Head of caudate nucleus (tissue), 42 donors: ENCODE measurements at regions not wholly inside any gene's neighbourhood (a gene's known extent, or its start where the extent isn't known, plus 50 kb on each side); places are given as distances from the start of the nearest gene placed in this dataset.
A peak's percentile ranks its signal among the peaks of the same experiment; 100 is the strongest.

Experiments
- DNase-seq, 42 donors: peaks; one replicate each; pipeline versions ENCODE4 v3.0.0 to v3.0.0-alpha.2; 2020 to 2021; ENCODE audit warnings: mixed read lengths in 7 of 42
- intact Hi-C: fragments of 100-400 bp; cut with DNase I; formaldehyde crosslinking; loops from one replicate; pipeline ENCODE4 v1.15.0; 2022

- intact Hi-C loops = no loop called here
- no peak for DNase-seq
These were observed 165.3 kb upstream of the CTNNB1 start for GRCh38 chr3:41033956-41034519.

GRCh38 chr3:41035456-41036022 is 163.8 kb upstream of the CTNNB1 start:
- intact Hi-C loops = no loop called here
- DNase-seq = no peak

GRCh38 chr3:41037651-41038334 is 161.5 kb upstream of the CTNNB1 start:
- intact Hi-C loops = no loop called here
- DNase-seq = no peak

GRCh38 chr3:41040256-41040655 is 159.0 kb upstream of the CTNNB1 start:
- intact Hi-C loops = no loop called here
- DNase-seq = no peak

- intact Hi-C loops = no loop called here
- DNase-seq = no peak
These were observed 157.8 kb upstream of the CTNNB1 start for GRCh38 chr3:41041462-41041861.

GRCh38 chr3:41041899-41042298 is 157.4 kb upstream of the CTNNB1 start:
- DNase-seq = no peak
- intact Hi-C loops = no loop called here

- intact Hi-C loops = no loop called here
- no peak for DNase-seq
These were observed 154.8 kb upstream of the CTNNB1 start for GRCh38 chr3:41044523-41044922.

GRCh38 chr3:41045491-41045890 is 153.8 kb upstream of the CTNNB1 start:
- DNase-seq = no peak
- intact Hi-C loops = no loop called here

GRCh38 chr3:41050144-41050543 is 149.2 kb upstream of the CTNNB1 start:
- intact Hi-C loops = no loop called here
- no peak for DNase-seq

GRCh38 chr3:41053220-41053619 is 146.1 kb upstream of the CTNNB1 start:
- intact Hi-C loops = no loop called here

GRCh38 chr3:41060106-41060505 is 139.2 kb upstream of the CTNNB1 start:
- intact Hi-C loops = no loop called here
- DNase-seq = no peak

More at GRCh38 chr3:41053220-41053619, 146.1 kb upstream of the CTNNB1 start:
- DNase-seq = peak in 40 of 42 donors; percentile 15 to 83 (median 48)

- intact Hi-C loops = no loop called here
- no peak for DNase-seq
These were observed 135.2 kb upstream of the CTNNB1 start for GRCh38 chr3:41064070-41064469.

- intact Hi-C loops = no loop called here
- DNase-seq = no peak
These were observed 134.8 kb upstream of the CTNNB1 start for GRCh38 chr3:41064526-41064925.

- no peak for DNase-seq
- intact Hi-C loops = no loop called here
These were observed 134.0 kb upstream of the CTNNB1 start for GRCh38 chr3:41065340-41065739.

GRCh38 chr3:41073190-41073589 is 126.1 kb upstream of the CTNNB1 start:
- intact Hi-C loops = no loop called here
- no peak for DNase-seq

GRCh38 chr3:41075975-41076374 is 123.3 kb upstream of the CTNNB1 start:
- DNase-seq = no peak
- intact Hi-C loops = no loop called here

- intact Hi-C loops = no loop called here
These were observed 122.9 kb upstream of the CTNNB1 start for GRCh38 chr3:41076399-41076798.

GRCh38 chr3:41080141-41080540 is 119.2 kb upstream of the CTNNB1 start:
- intact Hi-C loops = no loop called here
- no peak for DNase-seq

More at GRCh38 chr3:41076399-41076798, 122.9 kb upstream of the CTNNB1 start:
- no peak for DNase-seq

- intact Hi-C loops = no loop called here
- DNase-seq = no peak
These were observed 110.4 kb upstream of the CTNNB1 start for GRCh38 chr3:41088882-41089281.

- intact Hi-C loops = no loop called here
- DNase-seq = no peak
These were observed 109.7 kb upstream of the CTNNB1 start for GRCh38 chr3:41089566-41089965.

- intact Hi-C loops = no loop called here
- no peak for DNase-seq
These were observed 106.5 kb upstream of the CTNNB1 start for GRCh38 chr3:41092844-41093243.
